CD4-positive, alpha-beta T cell (primary cell): ENCODE measurements at regions not wholly inside any gene's neighbourhood (a gene's known extent, or its start where the extent isn't known, plus 50 kb on each side); places are given as distances from the start of the nearest gene placed in this dataset.

ENCODE experiments used
- ATAC-seq: fragments of 200-7000 bp; cut with Tn5 transposase; one replicate; pipeline ENCODE4 v1.10.0; 2022; ENCODE audit warnings: mild to moderate bottlenecking; ENCODE audit not compliant: poor library complexity
- CTCF ChIA-PET: fragments of 350-600 bp; sonication (Branson Sonifier 250); formaldehyde crosslinking; loops from one replicate; lab custom pipeline; 2021; ENCODE audit warnings: antibody characterized with exemption, inconsistent platforms; lab: Charles Lee
- POLR2A ChIA-PET: fragments of 350-600 bp; sonication (Branson Sonifier 250); formaldehyde crosslinking; loops from one replicate; lab custom pipeline; 2021; ENCODE audit warnings: antibody characterized with exemption, inconsistent platforms; lab: Charles Lee
- DNase-seq, 14 experiments: peaks; one replicate each; pipeline ENCODE4 v3.0.0-alpha.2; 2013 to 2020; ENCODE audit warnings: mixed read lengths in 2 of 14
- H3K27ac ChIP-seq, 2 donors: one replicate each; pipeline versions ENCODE4 v1.5.1 to v1.7.0; 2013; ENCODE audit warnings: low read length in 2 of 2, low read depth in 1 of 2, mild to moderate bottlenecking in 1 of 2
- H3K27me3 ChIP-seq, 2 experiments: 1 replicate in 1 of 2; 2 replicates in 1 of 2; pipeline versions ENCODE4 v1.6.1 to v1.7.0; 2013; ENCODE audit warnings: low read length in 2 of 2, control low read depth in 1 of 2, mild to moderate bottlenecking in 1 of 2, moderate library complexity in 1 of 2; ENCODE audit not compliant: insufficient read depth in 2 of 2, control insufficient read depth in 1 of 2
- H3K36me3 ChIP-seq: one replicate; pipeline ENCODE4 v1.6.1; 2013; ENCODE audit warnings: low read length, control low read depth; ENCODE audit not compliant: insufficient read depth
- H3K4me1 ChIP-seq: one replicate; pipeline ENCODE4 v1.6.1; 2013; ENCODE audit warnings: low read length, control low read depth; ENCODE audit not compliant: insufficient read depth
- H3K4me3 ChIP-seq: one replicate; pipeline ENCODE4 v1.5.1; 2013; ENCODE audit warnings: mild to moderate bottlenecking, low read length, moderate library complexity
- H3K9me3 ChIP-seq, 2 experiments: 1 replicate in 1 of 2; 2 replicates in 1 of 2; pipeline versions ENCODE4 v1.6.1 to v1.7.0; 2013; ENCODE audit warnings: low read length in 2 of 2, mild to moderate bottlenecking in 2 of 2, control low read depth in 1 of 2, moderate library complexity in 1 of 2; ENCODE audit not compliant: control insufficient read depth in 1 of 2, insufficient read depth in 1 of 2
- H3K27ac Mint-ChIP-seq: one replicate; pipeline ENCODE4 v1.8.0; 2020; ENCODE audit warnings: mixed read lengths
- H3K27me3 Mint-ChIP-seq: one replicate; pipeline ENCODE4 v1.8.0; 2021; ENCODE audit warnings: mixed read lengths
- H3K36me3 Mint-ChIP-seq: one replicate; pipeline ENCODE4 v1.8.0; 2021; ENCODE audit warnings: low read depth, mixed read lengths
- H3K4me1 Mint-ChIP-seq: one replicate; pipeline ENCODE4 v1.8.0; 2021; ENCODE audit warnings: low read depth, mixed read lengths
- H3K4me3 Mint-ChIP-seq: one replicate; pipeline ENCODE4 v1.8.0; 2020; ENCODE audit warnings: mild to moderate bottlenecking, mixed read lengths
- H3K9me3 Mint-ChIP-seq: one replicate; pipeline ENCODE4 v1.8.0; 2020; ENCODE audit warnings: mixed read lengths
- CTCF ChIP-seq: fragments of 200-600 bp; IDR thresholded peaks from one replicate; pipeline ENCODE4 v1.8.0; 2022; ENCODE audit warnings: antibody characterized with exemption, mild to moderate bottlenecking
- intact Hi-C, 2 experiments: fragments of 100-400 bp; cut with DNase I in 1 of 2; cut with micrococcal nuclease in 1 of 2; formaldehyde crosslinking; loops; one replicate each; pipeline versions ENCODE4 v1.15.1 to v1.9.0; 2023 to 2025; cut with DNase I, micrococcal nuclease

GRCh38 chr10:44513591-44513990 is 128.7 kb upstream of the CXCL12 start:
- ChIA-PET POLR2A (no interaction called here), CTCF (no interaction called here)
- intact Hi-C loops, result no loop called here
- Histone ChIP-seq H3K27ac (no peak overlapping the region), H3K9me3 (peaks cover 0 to 18% of the 10 kb centered on the region in 2 experiments), H3K4me1 (no peaks in the 10 kb centered on the region), H3K4me3 (no peak overlapping the region), H3K36me3 (no peaks in the 10 kb centered on the region), H3K27me3 (no peaks in the 10 kb centered on the region)
- no peak for TF ChIP-seq CTCF
- H3K4me1 Mint-ChIP-seq, result no peaks in the 10 kb centered on the region
- H3K36me3 Mint-ChIP-seq, result no peaks in the 10 kb centered on the region
- H3K27ac Mint-ChIP-seq, result no peak overlapping the region
- H3K4me3 Mint-ChIP-seq, result no peak overlapping the region
- ATAC-seq (no peak), DNase-seq (no peak)
- H3K27me3 Mint-ChIP-seq, result peaks cover 5% of the 10 kb centered on the region
- peaks cover 3% of the 10 kb centered on the region for H3K9me3 Mint-ChIP-seq

GRCh38 chr10:44516891-44517290 is 132.0 kb upstream of the CXCL12 start:
- H3K27me3 Mint-ChIP-seq, result no peaks in the 10 kb centered on the region
- CTCF ChIA-PET, result no interaction called here

DNA sequence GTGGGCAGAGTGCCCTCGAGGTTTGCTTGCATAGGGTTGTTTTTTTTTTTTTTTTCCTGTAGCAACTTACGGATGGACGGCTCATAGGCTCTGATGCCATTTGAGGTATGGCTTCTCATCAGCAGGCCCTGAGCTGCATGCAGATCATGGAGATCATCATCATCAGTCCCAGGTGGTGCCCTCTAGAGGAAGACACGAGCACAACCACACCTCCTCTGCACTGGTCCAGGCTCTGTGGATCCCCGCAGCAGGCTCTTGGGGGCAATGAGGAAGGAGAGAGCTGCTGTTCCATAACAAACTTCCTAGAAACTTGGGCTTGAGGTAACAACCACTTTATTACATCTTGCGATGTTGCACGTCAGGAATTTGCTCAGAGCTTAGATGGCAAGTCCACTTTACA is 132.7 kb upstream of the CXCL12 start:
- Histone ChIP-seq H3K4me1 (no peaks in the 10 kb centered on the region), H3K36me3 (no peaks in the 10 kb centered on the region), H3K27me3 (no peaks in the 10 kb centered on the region), H3K27ac (no peak overlapping the region), H3K9me3 (peaks cover 0 to 7% of the 10 kb centered on the region in 2 experiments), H3K4me3 (no peak overlapping the region)
- no peak for TF ChIP-seq CTCF
- Mint-ChIP-seq H3K36me3 (no peaks in the 10 kb centered on the region), H3K4me1 (no peaks in the 10 kb centered on the region), H3K9me3 (peaks cover 3% of the 10 kb centered on the region), H3K4me3 (no peak overlapping the region), H3K27me3 (no peaks in the 10 kb centered on the region), H3K27ac (no peak overlapping the region)
- ATAC-seq (no peak), DNase-seq (no peak)
- intact Hi-C loops, result no loop called here
- POLR2A ChIA-PET, result no interaction called here
- CTCF ChIA-PET, result no interaction called here

More at GRCh38 chr10:44516891-44517290, 132.0 kb upstream of the CXCL12 start:
- Histone ChIP-seq H3K27ac (no peak overlapping the region), H3K4me3 (no peak overlapping the region), H3K36me3 (no peaks in the 10 kb centered on the region), H3K4me1 (no peaks in the 10 kb centered on the region), H3K9me3 (peaks cover 0 to 7% of the 10 kb centered on the region in 2 experiments), H3K27me3 (no peaks in the 10 kb centered on the region)
- Mint-ChIP-seq H3K27ac (no peak overlapping the region), H3K4me3 (no peak overlapping the region), H3K36me3 (no peaks in the 10 kb centered on the region), H3K4me1 (no peaks in the 10 kb centered on the region), H3K9me3 (peaks cover 3% of the 10 kb centered on the region)
- intact Hi-C loops, result no loop called here
- ATAC-seq (no peak), DNase-seq (no peak)
- TF ChIP-seq CTCF, result no peak
- POLR2A ChIA-PET, result no interaction called here
